ENCODE measurements at regions not wholly inside any gene's neighbourhood (a gene's known extent, or its start where the extent isn't known, plus 50 kb on each side); places are given as distances from the start of the nearest gene placed in this dataset.
A peak's percentile ranks its signal among the peaks of the same experiment; 100 is the strongest.

- TF ChIP-seq CTCF (IDR thresholded peaks at IDR 0.05) = no peak
- peaks cover 17% of the 10 kb centered on the region for H3K27me3 Mint-ChIP-seq (ENCODE audit: low read depth, poor library complexity)
- no peak overlapping the region for H3K27ac Mint-ChIP-seq
- peaks cover 8% of the 10 kb centered on the region for H3K9me3 Mint-ChIP-seq
- H3K4me3 Mint-ChIP-seq = no peak overlapping the region
- no peaks in the 10 kb centered on the region for H3K36me3 Mint-ChIP-seq (ENCODE audit: low read depth)
- DNase-seq = peak; percentile 12
- peaks cover 3% of the 10 kb centered on the region for H3K4me1 Mint-ChIP-seq
Observed at GRCh38 chr16:49150341-49150740, 131.3 kb downstream of the CBLN1 start.

DNA sequence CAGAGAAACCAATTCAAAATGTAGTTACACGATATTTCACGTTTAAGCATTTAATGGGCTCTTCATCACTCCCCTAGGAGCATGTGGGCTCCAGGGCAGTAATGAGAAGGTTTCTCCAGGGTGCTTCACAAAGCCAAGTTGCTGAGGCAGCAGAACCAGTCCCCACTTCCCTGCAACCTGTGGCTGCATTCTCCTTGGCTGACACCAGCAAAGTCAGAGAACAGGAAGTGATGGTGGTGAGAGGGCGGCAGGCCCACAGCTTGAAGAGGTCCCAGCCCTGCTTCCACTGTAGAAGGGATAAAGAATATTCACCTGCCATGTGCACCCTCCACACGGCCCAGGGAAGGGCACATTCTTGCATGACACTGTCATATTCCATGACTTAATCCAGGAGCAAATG, 133.2 kb downstream of the CBLN1 start:
- Mint-ChIP-seq H3K27ac (no peak overlapping the region), H3K36me3 (ENCODE audit: low read depth) (no peaks in the 10 kb centered on the region), H3K9me3 (peaks cover 3% of the 10 kb centered on the region), H3K27me3 (ENCODE audit: low read depth, poor library complexity) (peaks cover 26% of the 10 kb centered on the region), H3K4me1 (peaks cover 3% of the 10 kb centered on the region), H3K4me3 (no peak overlapping the region)
- no peak for TF ChIP-seq CTCF (IDR thresholded peaks at IDR 0.05)
- DNase-seq = no peak

GRCh38 chr16:49140618-49141017, 141.0 kb downstream of the CBLN1 start:
- H3K27ac Mint-ChIP-seq = no peak overlapping the region
- H3K27me3 Mint-ChIP-seq (ENCODE audit: low read depth, poor library complexity) = peaks cover 22% of the 10 kb centered on the region
- no peaks in the 10 kb centered on the region for H3K36me3 Mint-ChIP-seq (ENCODE audit: low read depth)
- peaks cover 6% of the 10 kb centered on the region for H3K4me1 Mint-ChIP-seq
- TF ChIP-seq CTCF (IDR thresholded peaks at IDR 0.05) = no peak
- H3K9me3 Mint-ChIP-seq = peaks cover 18% of the 10 kb centered on the region
- H3K4me3 Mint-ChIP-seq = no peak overlapping the region
- DNase-seq = no peak

- Mint-ChIP-seq H3K9me3 (no peaks in the 10 kb centered on the region), H3K27me3 (ENCODE audit: low read depth, poor library complexity) (peaks cover 34% of the 10 kb centered on the region), H3K4me3 (no peak overlapping the region), H3K36me3 (ENCODE audit: low read depth) (no peaks in the 10 kb centered on the region), H3K27ac (no peak overlapping the region), H3K4me1 (no peaks in the 10 kb centered on the region)
- DNase-seq = no peak
- TF ChIP-seq CTCF (IDR thresholded peaks at IDR 0.05) = no peak
Observed at GRCh38 chr16:49130397-49130796, 151.2 kb downstream of the CBLN1 start.

- no peaks in the 10 kb centered on the region for H3K4me1 Mint-ChIP-seq
- peaks cover 37% of the 10 kb centered on the region for H3K27me3 Mint-ChIP-seq (ENCODE audit: low read depth, poor library complexity)
- DNase-seq = no peak
- no peak overlapping the region for H3K4me3 Mint-ChIP-seq
- no peaks in the 10 kb centered on the region for H3K9me3 Mint-ChIP-seq
- H3K27ac Mint-ChIP-seq = no peak overlapping the region
- TF ChIP-seq CTCF (IDR thresholded peaks at IDR 0.05) = no peak
- H3K36me3 Mint-ChIP-seq (ENCODE audit: low read depth) = no peaks in the 10 kb centered on the region
Observed at GRCh38 chr16:49129935-49130334, 151.7 kb downstream of the CBLN1 start.

- Mint-ChIP-seq H3K27me3 (ENCODE audit: low read depth, poor library complexity) (peaks cover 41% of the 10 kb centered on the region), H3K36me3 (ENCODE audit: low read depth) (no peaks in the 10 kb centered on the region), H3K4me1 (no peaks in the 10 kb centered on the region), H3K27ac (no peak overlapping the region), H3K4me3 (no peak overlapping the region), H3K9me3 (no peaks in the 10 kb centered on the region)
- no peak for TF ChIP-seq CTCF (IDR thresholded peaks at IDR 0.05)
- DNase-seq = no peak
Observed at GRCh38 chr16:49128740-49129139, 152.9 kb downstream of the CBLN1 start.

Data from nephron progenitor cell (in vitro differentiated cells).